BLaER1 (cell line): ENCODE measurements at regions not wholly inside any gene's neighbourhood (a gene's known extent, or its start where the extent isn't known, plus 50 kb on each side); places are given as distances from the start of the nearest gene placed in this dataset.
"Not testable (repeated sequence)": the region's sequence is repeated elsewhere in the genome, so short reads cannot be mapped to it uniquely, and the experiment has no call there.

Experiments used
- H3K27ac ChIP-seq: shearing (Covaris generic); formaldehyde crosslinking; 2 replicates; pipeline ENCODE4 v1.8.1; 2022
- H3K27me3 ChIP-seq: shearing (Covaris generic); formaldehyde crosslinking; 2 replicates; pipeline ENCODE4 v1.8.1; 2022
- H3K36me3 ChIP-seq: shearing (Covaris generic); formaldehyde crosslinking; 2 replicates; pipeline ENCODE4 v1.8.1; 2022
- H3K4me1 ChIP-seq: shearing (Covaris generic); formaldehyde crosslinking; 2 replicates; pipeline ENCODE4 v1.8.1; 2022
- H3K4me2 ChIP-seq: shearing (Covaris generic); formaldehyde crosslinking; 2 replicates; pipeline ENCODE4 v1.8.1; 2022
- H3K4me3 ChIP-seq: shearing (Covaris generic); formaldehyde crosslinking; 2 replicates; pipeline ENCODE4 v1.8.1; 2022
- H3K9ac ChIP-seq: shearing (Covaris generic); formaldehyde crosslinking; 2 replicates; pipeline ENCODE4 v1.8.1; 2022
- H3K9me3 ChIP-seq: shearing (Covaris generic); formaldehyde crosslinking; 2 replicates; pipeline ENCODE4 v1.8.1; 2022
- H4K20me1 ChIP-seq: shearing (Covaris generic); formaldehyde crosslinking; 2 replicates; pipeline ENCODE4 v1.8.1; 2022

DNA sequence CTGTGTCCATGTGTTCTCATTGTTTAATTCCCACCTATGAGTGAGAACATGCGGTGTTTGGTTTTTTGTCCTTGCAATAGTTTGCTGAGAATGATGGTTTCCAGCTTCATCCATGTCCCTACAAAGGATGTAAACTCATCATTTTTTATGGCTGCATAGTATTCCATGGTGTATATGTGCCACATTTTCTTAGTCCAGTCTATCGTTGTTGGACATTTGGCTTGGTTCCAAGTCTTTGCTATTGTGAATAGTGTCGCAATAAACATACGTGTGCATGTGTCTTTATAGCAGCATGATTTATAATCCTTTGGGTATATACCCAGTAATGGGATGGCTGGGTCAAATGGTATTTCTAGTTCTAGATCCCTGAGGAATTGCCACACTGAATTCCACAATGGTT is 114.2 kb upstream of the ZNF195 start:
- not testable (repeated sequence) for H3K4me3 ChIP-seq, H3K9ac ChIP-seq, H3K27me3 ChIP-seq, H4K20me1 ChIP-seq, H3K36me3 ChIP-seq, H3K4me1 ChIP-seq, H3K9me3 ChIP-seq, H3K4me2 ChIP-seq, H3K27ac ChIP-seq

DNA sequence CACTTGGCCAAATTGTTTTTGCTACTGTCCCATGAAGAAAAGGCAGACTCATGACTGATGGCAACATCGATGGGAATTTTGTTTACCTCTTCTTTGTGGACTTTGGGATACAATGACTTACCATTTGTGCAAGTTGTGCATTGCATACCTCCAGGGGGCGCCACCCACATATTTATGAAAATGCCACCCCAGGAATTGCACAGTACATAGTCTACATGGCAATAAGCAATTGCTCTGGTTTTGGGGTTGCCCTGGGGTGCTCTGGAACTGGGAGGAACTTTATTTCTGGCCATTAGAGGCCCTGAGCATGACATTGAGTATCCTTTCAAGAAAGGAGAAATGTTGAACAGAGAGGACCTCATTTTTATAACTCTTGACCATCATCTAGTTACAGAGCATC is 109.1 kb upstream of the ZNF195 start:
- not testable (repeated sequence) for H3K4me1 ChIP-seq, H3K27me3 ChIP-seq, H3K36me3 ChIP-seq, H3K9ac ChIP-seq, H3K4me2 ChIP-seq, H3K27ac ChIP-seq, H3K4me3 ChIP-seq, H3K9me3 ChIP-seq, H4K20me1 ChIP-seq

DNA sequence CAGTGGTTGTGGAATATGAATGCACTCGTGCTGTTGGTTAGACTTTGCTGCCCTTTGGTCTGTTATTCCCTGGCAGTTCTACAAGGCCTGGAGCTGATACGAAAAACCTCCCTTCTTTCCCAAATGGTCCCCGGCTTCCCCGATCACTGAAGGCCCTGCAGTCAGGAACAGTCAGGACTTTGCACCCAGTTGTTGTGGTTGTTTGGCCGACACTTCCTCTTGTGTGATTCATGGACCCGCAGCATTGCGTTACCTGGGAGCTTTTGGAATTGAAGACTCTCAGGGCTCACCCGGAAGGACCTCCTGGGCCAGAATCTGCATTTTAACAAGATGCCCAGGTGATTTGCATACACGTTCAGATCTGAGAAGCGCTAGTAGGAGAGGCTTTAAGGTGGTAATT is 106.8 kb upstream of the ZNF195 start:
- not testable (repeated sequence) for H3K4me3 ChIP-seq, H3K9me3 ChIP-seq, H3K27ac ChIP-seq, H3K4me2 ChIP-seq, H3K4me1 ChIP-seq, H3K9ac ChIP-seq, H4K20me1 ChIP-seq, H3K27me3 ChIP-seq, H3K36me3 ChIP-seq

DNA sequence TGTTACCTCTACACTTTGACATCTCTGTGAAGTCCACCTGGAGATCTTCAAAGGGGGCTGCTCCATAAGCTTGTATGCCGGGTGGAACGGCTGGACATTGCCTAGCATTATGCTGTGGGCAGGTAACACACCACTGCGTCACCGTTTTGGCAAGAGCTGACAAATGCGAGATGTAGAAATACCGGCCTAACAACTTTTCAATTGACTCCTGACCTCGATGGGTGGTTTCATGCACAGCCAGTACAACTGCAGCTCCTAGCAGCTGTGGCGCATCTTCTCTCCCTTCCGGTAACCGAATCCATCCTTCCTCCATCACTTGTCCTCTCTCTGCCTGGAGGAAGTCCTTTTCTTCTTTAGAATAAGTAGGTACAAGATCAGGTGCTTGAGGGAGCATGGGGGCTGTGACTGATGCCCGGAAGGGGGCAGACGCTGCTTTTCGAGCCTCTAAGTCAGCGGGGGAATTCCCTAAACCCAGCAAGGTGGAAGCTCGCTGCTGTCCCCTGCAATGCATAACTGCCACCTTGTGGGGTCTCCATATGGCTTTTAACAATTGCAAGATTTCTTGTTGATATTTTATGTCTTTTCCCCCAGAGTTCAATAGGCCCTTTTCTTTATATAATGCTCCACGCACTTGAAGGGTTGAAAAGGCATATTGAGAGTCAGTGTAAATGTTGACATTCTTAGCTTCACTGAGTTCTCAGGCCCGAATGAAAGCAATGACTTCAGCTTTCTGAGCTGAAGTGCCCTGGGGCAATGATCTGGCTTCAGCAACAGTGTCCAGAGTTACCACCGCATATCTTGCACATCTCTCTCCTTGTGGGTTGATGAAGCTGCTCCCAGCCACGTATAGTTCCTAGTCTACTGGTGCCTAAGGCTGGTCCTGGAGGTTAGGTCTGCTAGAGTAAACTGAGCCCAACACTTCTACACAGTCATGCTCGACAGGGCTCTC is 98.3 kb upstream of the ZNF195 start:
- not testable (repeated sequence) for H3K4me1 ChIP-seq, H3K27me3 ChIP-seq, H3K27ac ChIP-seq, H3K4me3 ChIP-seq, H3K36me3 ChIP-seq, H3K9me3 ChIP-seq, H3K4me2 ChIP-seq, H4K20me1 ChIP-seq, H3K9ac ChIP-seq

DNA sequence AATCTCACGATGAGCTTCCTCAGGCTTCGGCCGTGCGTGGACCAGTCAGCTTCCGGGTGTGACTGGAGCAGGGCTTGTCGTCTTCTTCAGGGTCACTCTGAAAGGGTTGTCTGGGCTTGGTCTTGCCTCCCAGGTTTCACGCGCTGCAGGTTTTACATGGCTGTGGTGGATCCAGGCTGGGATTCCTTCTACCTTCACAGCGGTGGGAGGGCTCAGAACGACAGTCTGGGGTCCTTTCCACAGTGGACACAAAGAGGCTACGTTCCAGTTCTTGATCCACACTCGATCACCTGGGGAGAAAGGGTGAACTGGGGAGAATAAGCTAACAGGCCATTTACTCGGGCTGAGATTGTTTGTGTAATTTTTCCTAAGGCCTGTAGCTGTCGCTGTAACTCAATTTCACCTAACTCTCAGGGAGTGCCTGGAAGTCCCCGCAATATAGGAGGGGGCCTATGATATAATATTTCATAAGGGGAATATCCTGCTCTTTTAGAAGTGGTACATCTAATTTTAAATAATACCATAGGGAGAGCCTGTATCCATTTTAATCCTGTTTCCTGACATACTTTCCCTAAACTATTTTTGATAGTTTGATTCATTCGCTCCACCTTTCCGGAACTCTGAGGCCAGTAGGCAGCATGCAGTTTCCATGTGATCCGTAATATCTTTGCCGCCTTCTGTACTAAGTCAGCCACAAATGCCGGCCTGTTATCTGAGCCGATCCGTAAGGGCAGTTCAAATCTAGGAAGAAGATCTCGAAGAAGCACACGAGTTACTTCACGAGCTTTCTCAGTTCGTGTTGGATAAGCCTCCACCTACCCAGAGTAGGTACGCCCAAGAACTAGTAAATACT is 97.4 kb upstream of the ZNF195 start:
- not testable (repeated sequence) for H3K4me1 ChIP-seq, H4K20me1 ChIP-seq, H3K36me3 ChIP-seq, H3K27ac ChIP-seq, H3K4me3 ChIP-seq, H3K4me2 ChIP-seq, H3K9me3 ChIP-seq, H3K9ac ChIP-seq, H3K27me3 ChIP-seq

DNA sequence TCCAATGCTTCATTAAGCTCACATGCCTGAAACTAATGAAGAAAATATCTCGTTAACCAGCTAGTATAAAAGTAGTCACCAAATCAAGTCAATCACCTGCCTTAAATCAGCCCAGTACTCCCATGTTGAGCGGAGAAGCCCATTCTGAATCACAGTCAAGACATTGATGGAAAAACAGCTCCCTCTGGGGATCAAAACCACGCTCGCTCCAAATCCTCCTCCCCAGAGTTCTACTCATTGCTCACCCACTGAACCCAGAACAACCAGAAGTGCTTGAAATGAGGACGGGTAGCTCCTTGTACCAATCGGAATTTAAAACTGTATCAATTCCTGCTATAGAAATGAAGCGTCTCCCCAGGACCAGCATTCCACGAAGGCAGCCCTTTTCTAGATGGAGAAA is 90.0 kb upstream of the ZNF195 start:
- H3K9me3 ChIP-seq, H3K27ac ChIP-seq, H3K4me3 ChIP-seq, H3K4me1 ChIP-seq, H3K9ac ChIP-seq, H3K27me3 ChIP-seq, H3K36me3 ChIP-seq, H4K20me1 ChIP-seq, H3K4me2 ChIP-seq: not testable (repeated sequence)

DNA sequence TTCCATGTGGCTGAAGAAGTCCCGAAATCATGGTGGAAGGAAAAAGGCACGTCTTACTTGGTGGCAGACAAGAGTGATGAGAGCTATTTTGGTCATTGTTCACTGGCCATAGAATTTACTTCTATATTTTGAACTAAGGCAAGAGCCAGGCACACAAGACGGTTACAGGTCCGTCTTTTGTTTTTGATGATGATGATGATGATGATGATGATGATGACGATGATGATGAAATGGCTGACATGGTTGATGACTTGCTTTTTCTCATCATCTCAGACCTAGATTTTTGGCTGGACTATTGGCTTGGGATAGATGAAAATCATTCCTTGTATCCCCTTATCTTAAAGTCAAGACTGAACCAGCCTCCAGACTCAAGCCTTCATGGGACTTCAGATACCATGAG is 88.7 kb upstream of the ZNF195 start:
- H3K4me1 ChIP-seq, H3K9ac ChIP-seq, H4K20me1 ChIP-seq, H3K9me3 ChIP-seq, H3K4me3 ChIP-seq, H3K36me3 ChIP-seq, H3K4me2 ChIP-seq, H3K27me3 ChIP-seq, H3K27ac ChIP-seq: not testable (repeated sequence)

DNA sequence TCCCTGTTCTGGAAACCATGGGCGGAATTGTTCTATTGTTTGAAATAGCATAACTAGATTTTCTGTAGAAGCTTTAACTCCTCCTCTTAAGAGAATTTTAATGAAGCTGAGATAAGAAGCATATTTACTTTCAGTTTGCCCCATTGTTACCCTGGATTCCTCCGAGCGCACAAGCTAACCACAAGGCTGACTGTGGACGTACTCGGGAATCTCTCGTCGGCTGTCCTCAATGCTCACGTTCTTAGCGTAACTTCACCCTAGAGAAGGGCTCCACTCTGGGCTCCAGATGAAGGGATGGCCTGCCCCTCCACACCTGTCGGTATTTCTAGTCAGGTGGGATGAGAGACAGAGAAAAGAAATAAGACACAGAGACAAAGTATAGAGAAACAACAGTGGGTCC is 76.7 kb upstream of the ZNF195 start:
- not testable (repeated sequence) for H3K27ac ChIP-seq, H3K4me1 ChIP-seq, H3K27me3 ChIP-seq, H3K36me3 ChIP-seq, H3K9me3 ChIP-seq, H3K4me3 ChIP-seq, H3K9ac ChIP-seq, H4K20me1 ChIP-seq
- H3K4me2 ChIP-seq, result 0 out of 2 replicates have a peak overlapping the region, but pooled peaks have one; percentile 19

DNA sequence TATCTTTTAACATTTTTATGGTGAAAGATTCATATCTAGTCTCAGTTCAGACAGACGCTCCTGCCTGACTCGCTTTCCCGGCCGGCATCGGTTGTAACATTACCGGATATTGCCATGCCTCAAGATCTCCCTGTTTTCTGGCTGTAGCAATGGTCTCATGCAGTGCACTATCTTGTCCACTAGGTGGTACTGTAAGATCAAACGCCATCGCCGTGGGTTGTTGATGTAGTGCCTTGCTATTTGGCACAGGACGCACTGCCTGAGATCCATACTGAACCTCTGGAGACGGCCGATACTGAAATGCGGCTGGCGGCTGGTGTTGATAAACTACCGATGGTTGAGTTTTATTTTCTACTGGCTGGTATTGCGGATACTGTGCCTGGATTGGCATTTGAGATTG is 75.9 kb upstream of the ZNF195 start:
- H3K9ac ChIP-seq, H3K36me3 ChIP-seq, H3K4me1 ChIP-seq, H3K27me3 ChIP-seq, H3K27ac ChIP-seq, H3K9me3 ChIP-seq, H4K20me1 ChIP-seq, H3K4me2 ChIP-seq, H3K4me3 ChIP-seq: not testable (repeated sequence)

DNA sequence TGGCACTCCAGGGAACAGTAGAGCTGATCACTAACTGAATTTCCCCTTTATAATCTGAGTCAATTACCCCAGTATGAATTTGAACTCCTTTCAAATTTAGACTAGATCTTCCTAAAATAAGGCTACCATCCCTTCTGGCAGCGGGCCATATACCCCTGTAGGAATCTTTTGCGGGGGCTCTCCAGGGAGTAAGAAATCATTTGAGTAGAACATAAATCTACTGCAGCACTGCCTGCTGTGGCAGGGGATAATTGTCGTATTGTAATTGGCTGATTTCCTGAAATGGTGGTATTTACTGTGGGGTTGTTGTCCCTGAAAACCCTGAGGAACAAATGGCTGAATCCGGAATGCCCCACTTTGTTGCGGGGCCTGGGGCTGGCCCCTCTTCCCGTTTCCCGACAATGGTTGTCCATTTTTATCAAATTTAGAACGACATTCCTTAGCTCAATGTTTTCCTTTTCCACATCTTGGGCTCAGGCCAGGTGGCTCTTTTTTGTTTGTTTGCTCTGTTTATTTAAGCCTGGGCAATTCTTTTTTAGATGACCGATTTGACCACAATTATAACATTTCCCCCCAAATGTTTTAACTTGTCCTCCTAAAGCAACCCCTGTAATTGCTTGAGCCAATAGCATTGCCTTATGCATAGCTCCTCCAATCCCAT is 74.8 kb upstream of the ZNF195 start:
- H3K4me3 ChIP-seq, H4K20me1 ChIP-seq, H3K27ac ChIP-seq, H3K9me3 ChIP-seq, H3K27me3 ChIP-seq, H3K36me3 ChIP-seq, H3K9ac ChIP-seq, H3K4me1 ChIP-seq: not testable (repeated sequence)
- H3K4me2 ChIP-seq, result peak overlapping the region; percentile 42; the same call in 1 of the 2 replicates

DNA sequence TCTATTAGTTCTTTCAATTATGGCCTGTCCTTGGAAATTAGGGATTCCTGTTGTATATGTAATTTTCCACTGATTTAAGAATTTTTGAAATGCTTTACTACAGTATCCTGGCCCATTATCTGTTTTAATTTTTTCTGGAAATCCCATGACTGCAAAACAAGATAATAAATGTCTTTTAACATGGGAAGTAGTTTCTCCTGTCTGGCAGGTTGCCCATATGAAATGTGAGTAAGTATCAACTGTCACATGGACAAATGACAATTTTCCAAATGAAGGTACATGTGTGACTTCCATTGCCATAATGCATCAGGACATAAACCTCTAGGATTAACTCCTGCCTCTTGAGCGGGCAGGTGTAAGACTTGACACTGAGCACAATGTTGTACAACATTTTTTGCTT is 71.9 kb upstream of the ZNF195 start:
- not testable (repeated sequence) for H3K27ac ChIP-seq, H3K27me3 ChIP-seq, H4K20me1 ChIP-seq, H3K4me2 ChIP-seq, H3K9me3 ChIP-seq, H3K4me1 ChIP-seq, H3K9ac ChIP-seq, H3K4me3 ChIP-seq, H3K36me3 ChIP-seq

DNA sequence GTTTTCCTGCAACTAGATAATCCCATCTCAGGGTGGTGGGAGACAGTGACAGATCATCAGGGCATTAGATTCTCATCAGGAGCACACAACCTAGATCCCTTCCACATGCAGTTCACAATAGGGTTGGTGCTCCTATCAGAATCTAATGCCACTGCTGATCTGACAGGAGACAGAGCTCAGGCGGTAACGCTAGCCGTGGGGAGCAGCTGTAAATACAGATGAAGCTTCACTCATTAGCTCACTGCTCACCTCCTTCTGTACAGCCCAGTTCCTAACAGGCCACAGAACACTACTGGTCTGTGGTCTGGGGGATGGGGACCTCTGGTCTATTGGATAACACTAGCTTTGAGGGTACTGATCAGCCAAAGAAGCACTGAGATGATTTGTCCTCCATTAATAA is 66.6 kb upstream of the ZNF195 start:
- not testable (repeated sequence) for H3K27me3 ChIP-seq, H3K9me3 ChIP-seq, H3K27ac ChIP-seq, H3K4me3 ChIP-seq, H3K9ac ChIP-seq, H4K20me1 ChIP-seq, H3K36me3 ChIP-seq, H3K4me1 ChIP-seq, H3K4me2 ChIP-seq

DNA sequence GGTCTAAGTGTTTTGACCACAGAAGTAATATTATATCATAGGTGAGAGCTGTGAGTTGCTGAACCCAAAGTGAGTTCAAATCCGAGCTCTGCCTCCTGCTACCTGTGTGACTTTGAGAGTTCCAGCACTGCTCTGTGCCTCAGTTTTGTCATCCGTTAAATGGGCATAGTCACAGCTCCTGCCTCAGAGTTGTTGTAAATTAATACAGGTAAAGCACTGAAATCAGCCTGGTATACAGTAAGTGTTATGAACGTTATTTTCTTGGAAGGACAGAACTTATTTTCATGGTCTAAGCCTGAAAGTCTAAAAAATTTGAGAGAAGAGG is 65.4 kb upstream of the ZNF195 start:
- H3K9ac ChIP-seq, H3K27ac ChIP-seq, H3K9me3 ChIP-seq, H3K4me1 ChIP-seq, H3K36me3 ChIP-seq, H3K4me3 ChIP-seq, H3K27me3 ChIP-seq, H4K20me1 ChIP-seq: not testable (repeated sequence)
- 0 out of 2 replicates have a peak overlapping the region, but pooled peaks have one; percentile 28 for H3K4me2 ChIP-seq

DNA sequence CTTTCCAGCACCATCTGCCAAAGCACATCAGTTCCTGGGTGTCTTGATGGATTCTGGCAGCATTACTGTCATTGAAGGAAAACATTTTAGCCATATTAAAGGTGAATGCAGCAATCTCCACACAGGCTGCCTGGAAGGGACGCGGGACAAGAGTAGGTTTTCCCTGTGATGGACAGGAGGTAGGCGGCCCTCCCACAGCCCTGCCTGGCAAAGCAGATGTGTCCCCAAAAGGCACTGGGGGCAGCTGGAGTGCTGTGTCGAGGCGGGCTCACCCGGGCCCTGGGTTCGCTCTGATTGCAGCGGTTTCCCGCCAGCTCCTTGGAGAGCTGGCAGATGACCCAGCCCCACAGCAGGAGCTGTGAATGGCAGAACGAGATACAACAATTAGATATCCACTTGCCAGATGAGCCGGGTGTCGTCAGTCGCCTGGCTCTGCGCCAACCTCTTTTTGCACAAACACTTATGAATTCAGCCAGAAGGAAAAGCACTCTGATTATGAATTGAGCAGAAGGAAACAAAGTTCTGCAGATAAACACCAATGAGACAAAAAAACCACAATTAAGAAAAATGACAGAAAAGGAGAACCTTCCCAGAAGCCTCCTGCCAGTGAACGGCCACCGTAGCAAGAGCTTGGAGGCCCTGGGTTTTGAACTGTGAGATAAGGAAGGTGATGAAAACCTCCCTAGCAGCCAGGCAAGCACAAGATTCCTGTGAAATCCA is 64.9 kb upstream of the ZNF195 start:
- H4K20me1 ChIP-seq, H3K4me1 ChIP-seq, H3K36me3 ChIP-seq, H3K9ac ChIP-seq, H3K27ac ChIP-seq, H3K27me3 ChIP-seq, H3K4me3 ChIP-seq, H3K9me3 ChIP-seq: not testable (repeated sequence)
- H3K4me2 ChIP-seq, result 0 out of 2 replicates have a peak overlapping the region, but pooled peaks have one; percentile 28
